ENCODE measurements at regions not wholly inside any gene's neighbourhood (a gene's known extent, or its start where the extent isn't known, plus 50 kb on each side); places are given as distances from the start of the nearest gene placed in this dataset.
"Not testable (repeated sequence)": the region's sequence is repeated elsewhere in the genome, so short reads cannot be mapped to it uniquely, and the experiment has no call there.

- TF ChIP-seq POU6F1 (CRISPR knock-in tag; IDR thresholded peaks at IDR 0.05; ENCODE audit: borderline replicate concordance, low read depth); CREB5 (CRISPR knock-in tag; IDR thresholded peaks at IDR 0.05; ENCODE audit: low read depth); ZFP3 (CRISPR knock-in tag; IDR thresholded peaks at IDR 0.05); ARNTL (CRISPR knock-in tag; IDR thresholded peaks at IDR 0.05; ENCODE audit: borderline replicate concordance, low read depth): not testable (repeated sequence)
Observed at GRCh38 chr1:199095628-199096027, 456.8 kb downstream of the PTPRC start.
